Hematopoietic multipotent progenitor cell treated with erythropoietin and hydrocortisone succinate and interleukin-3 and kit ligand, for 6 days (in vitro differentiated cells): ENCODE measurements at regions not wholly inside any gene's neighbourhood (a gene's known extent, or its start where the extent isn't known, plus 50 kb on each side); places are given as distances from the start of the nearest gene placed in this dataset.
"Not testable (repeated sequence)": the region's sequence is repeated elsewhere in the genome, so short reads cannot be mapped to it uniquely, and the experiment has no call there.

Experiments used
- DNase-seq: peaks from one replicate; pipeline ENCODE4 v3.0.0-alpha.2; 2015

- no peak for DNase-seq
These were observed 552.5 kb downstream of the INSC start for GRCh38 chr11:15667127-15667725.

GRCh38 chr11:15668718-15669117 lies 554.0 kb downstream of the INSC start:
- DNase-seq: no peak

- no peak for DNase-seq
These were observed 555.9 kb downstream of the INSC start for GRCh38 chr11:15670520-15671070.

- no peak for DNase-seq
These were observed 556.5 kb downstream of the INSC start for GRCh38 chr11:15671216-15671615.

- DNase-seq: no peak
These were observed 558.1 kb downstream of the INSC start for GRCh38 chr11:15672825-15673224.

- no peak for DNase-seq
These were observed 558.7 kb downstream of the INSC start for GRCh38 chr11:15673408-15673831.

- DNase-seq: no peak
These were observed 560.0 kb downstream of the INSC start for GRCh38 chr11:15674756-15675155.

- DNase-seq: no peak
These were observed 561.0 kb downstream of the INSC start for GRCh38 chr11:15675683-15676082.

- no peak for DNase-seq
These were observed 562.5 kb downstream of the INSC start for GRCh38 chr11:15677181-15677580.

GRCh38 chr11:15683528-15683927 lies 568.8 kb downstream of the INSC start:
- DNase-seq: no peak

GRCh38 chr11:15685306-15685705 lies 570.6 kb downstream of the INSC start:
- DNase-seq: no peak

- not testable (repeated sequence) for DNase-seq
These were observed 571.5 kb downstream of the INSC start for GRCh38 chr11:15686259-15686658.

- no peak for DNase-seq
These were observed 572.6 kb downstream of the INSC start for GRCh38 chr11:15687342-15687741.

- DNase-seq: no peak
These were observed 573.6 kb downstream of the INSC start for GRCh38 chr11:15688351-15688792.

GRCh38 chr11:15690320-15690719 lies 575.6 kb downstream of the INSC start:
- no peak for DNase-seq

- no peak for DNase-seq
These were observed 578.0 kb downstream of the INSC start for GRCh38 chr11:15692739-15693138.

GRCh38 chr11:15695096-15695721 lies 580.5 kb downstream of the INSC start:
- no peak for DNase-seq

GRCh38 chr11:15696069-15696468 lies 581.3 kb downstream of the INSC start:
- no peak for DNase-seq

GRCh38 chr11:15697437-15698236 lies 582.9 kb downstream of the INSC start:
- DNase-seq: no peak

- no peak for DNase-seq
These were observed 584.1 kb downstream of the INSC start for GRCh38 chr11:15698855-15699254.

- DNase-seq: no peak
These were observed 585.3 kb downstream of the INSC start for GRCh38 chr11:15699978-15700377.

GRCh38 chr11:15700456-15700855 lies 585.7 kb downstream of the INSC start:
- no peak for DNase-seq

- no peak for DNase-seq
These were observed 589.3 kb downstream of the INSC start for GRCh38 chr11:15704064-15704463.

GRCh38 chr11:15704556-15704955 lies 589.8 kb downstream of the INSC start:
- DNase-seq: no peak
